ENCODE measurements at regions not wholly inside any gene's neighbourhood (a gene's known extent, or its start where the extent isn't known, plus 50 kb on each side); places are given as distances from the start of the nearest gene placed in this dataset.

- Mint-ChIP-seq H3K27ac (ENCODE audit: unreplicated experiment) (no peak overlapping the region), H3K4me1 (ENCODE audit: low read depth, unreplicated experiment) (no peaks in the 10 kb centered on the region), H3K27me3 (ENCODE audit: unreplicated experiment) (no peaks in the 10 kb centered on the region), H3K4me3 (ENCODE audit: unreplicated experiment) (no peak overlapping the region), H3K36me3 (ENCODE audit: unreplicated experiment) (no peaks in the 10 kb centered on the region), H3K9me3 (ENCODE audit: unreplicated experiment) (peaks cover 5% of the 10 kb centered on the region)
- DNase-seq = no peak
- no peak for TF ChIP-seq CTCF (IDR thresholded peaks at IDR 0.05; ENCODE audit: partially characterized antibody, unreplicated experiment)
These were observed 54.4 kb upstream of the GRIP1 start for GRCh38 chr12:66733321-66733720.

- Mint-ChIP-seq H3K36me3 (ENCODE audit: unreplicated experiment) (no peaks in the 10 kb centered on the region), H3K4me3 (ENCODE audit: unreplicated experiment) (no peak overlapping the region), H3K4me1 (ENCODE audit: low read depth, unreplicated experiment) (no peaks in the 10 kb centered on the region), H3K27me3 (ENCODE audit: unreplicated experiment) (no peaks in the 10 kb centered on the region), H3K9me3 (ENCODE audit: unreplicated experiment) (peaks cover 5% of the 10 kb centered on the region), H3K27ac (ENCODE audit: unreplicated experiment) (no peak overlapping the region)
- TF ChIP-seq CTCF (IDR thresholded peaks at IDR 0.05; ENCODE audit: partially characterized antibody, unreplicated experiment) = no peak
- DNase-seq = no peak
These were observed 55.0 kb upstream of the GRIP1 start for GRCh38 chr12:66733839-66734238.

GRCh38 chr12:66735275-66735674, 56.4 kb upstream of the GRIP1 start:
- no peak overlapping the region for H3K4me3 Mint-ChIP-seq (ENCODE audit: unreplicated experiment)

GRCh38 chr12:66736931-66737330, 58.1 kb upstream of the GRIP1 start:
- H3K9me3 Mint-ChIP-seq (ENCODE audit: unreplicated experiment) = peaks cover 7% of the 10 kb centered on the region
- H3K27ac Mint-ChIP-seq (ENCODE audit: unreplicated experiment) = no peak overlapping the region
- no peak overlapping the region for H3K4me3 Mint-ChIP-seq (ENCODE audit: unreplicated experiment)

More at GRCh38 chr12:66735275-66735674, 56.4 kb upstream of the GRIP1 start:
- Mint-ChIP-seq H3K9me3 (ENCODE audit: unreplicated experiment) (peaks cover 6% of the 10 kb centered on the region), H3K36me3 (ENCODE audit: unreplicated experiment) (no peaks in the 10 kb centered on the region), H3K27me3 (ENCODE audit: unreplicated experiment) (no peaks in the 10 kb centered on the region), H3K4me1 (ENCODE audit: low read depth, unreplicated experiment) (peaks cover 5% of the 10 kb centered on the region), H3K27ac (ENCODE audit: unreplicated experiment) (no peak overlapping the region)
- no peak for DNase-seq
- TF ChIP-seq CTCF (IDR thresholded peaks at IDR 0.05; ENCODE audit: partially characterized antibody, unreplicated experiment) = no peak

GRCh38 chr12:66739266-66739665, 60.4 kb upstream of the GRIP1 start:
- Mint-ChIP-seq H3K27me3 (ENCODE audit: unreplicated experiment) (no peaks in the 10 kb centered on the region), H3K36me3 (ENCODE audit: unreplicated experiment) (no peaks in the 10 kb centered on the region), H3K9me3 (ENCODE audit: unreplicated experiment) (peaks cover 7% of the 10 kb centered on the region), H3K27ac (ENCODE audit: unreplicated experiment) (no peak overlapping the region), H3K4me1 (ENCODE audit: low read depth, unreplicated experiment) (peaks cover 7% of the 10 kb centered on the region), H3K4me3 (ENCODE audit: unreplicated experiment) (no peak overlapping the region)
- no peak for DNase-seq
- no peak for TF ChIP-seq CTCF (IDR thresholded peaks at IDR 0.05; ENCODE audit: partially characterized antibody, unreplicated experiment)

More at GRCh38 chr12:66736931-66737330, 58.1 kb upstream of the GRIP1 start:
- DNase-seq = no peak
- TF ChIP-seq CTCF (IDR thresholded peaks at IDR 0.05; ENCODE audit: partially characterized antibody, unreplicated experiment) = no peak
- H3K4me1 Mint-ChIP-seq (ENCODE audit: low read depth, unreplicated experiment) = peaks cover 7% of the 10 kb centered on the region
- H3K36me3 Mint-ChIP-seq (ENCODE audit: unreplicated experiment) = no peaks in the 10 kb centered on the region
- no peaks in the 10 kb centered on the region for H3K27me3 Mint-ChIP-seq (ENCODE audit: unreplicated experiment)
